Activated CD4-positive, alpha-beta T cell treated with anti-CD3 and anti-CD28 coated beads, Interleukin-2, amount 10 ng/mL, durations not matched to agents 24 days and 14 days (primary cell): ENCODE measurements at regions not wholly inside any gene's neighbourhood (a gene's known extent, or its start where the extent isn't known, plus 50 kb on each side); places are given as distances from the start of the nearest gene placed in this dataset.
"Not testable (repeated sequence)": the region's sequence is repeated elsewhere in the genome, so short reads cannot be mapped to it uniquely, and the experiment has no call there.

Experiments
- DNase-seq: peaks from one replicate; pipeline ENCODE4 v3.0.0; 2022
- H3K27ac Mint-ChIP-seq: one replicate; pipeline ENCODE4 v1.8.0; 2022; ENCODE audit warnings: mild to moderate bottlenecking, mixed read lengths
- H3K27me3 Mint-ChIP-seq: one replicate; pipeline ENCODE4 v1.8.0; 2022; ENCODE audit warnings: mixed read lengths
- H3K36me3 Mint-ChIP-seq: one replicate; pipeline ENCODE4 v1.8.0; 2022; ENCODE audit warnings: low read depth, mild to moderate bottlenecking, mixed read lengths
- H3K4me1 Mint-ChIP-seq: one replicate; pipeline ENCODE4 v1.8.0; 2021; ENCODE audit warnings: mixed read lengths
- H3K4me3 Mint-ChIP-seq: one replicate; pipeline ENCODE4 v1.8.0; 2022; ENCODE audit warnings: mild to moderate bottlenecking, moderate library complexity, mixed read lengths
- H3K9me3 Mint-ChIP-seq: one replicate; pipeline ENCODE4 v1.8.0; 2021; ENCODE audit warnings: mixed read lengths
- intact Hi-C: fragments of 100-400 bp; cut with micrococcal nuclease; formaldehyde crosslinking; loops from one replicate; pipeline ENCODE4 v1.15.1; 2023

DNA sequence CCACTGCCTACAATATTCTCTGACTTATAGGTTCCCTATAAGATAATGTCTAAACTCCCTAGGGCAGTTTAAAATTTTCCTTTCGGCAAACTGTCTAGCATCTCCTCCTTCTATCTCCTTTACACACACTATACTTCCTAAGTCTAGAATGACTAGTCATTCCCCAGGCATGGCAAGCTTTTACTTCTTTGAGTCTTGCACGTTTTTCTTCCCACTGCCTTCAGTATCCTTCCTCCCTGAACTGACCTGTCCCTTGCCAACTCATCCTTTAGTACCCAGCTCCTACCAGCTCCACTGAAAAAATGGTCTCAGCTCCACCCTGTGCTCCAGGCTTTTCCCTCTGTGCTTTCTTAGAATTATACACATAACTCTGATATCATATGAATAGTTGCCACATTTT, 93.8 kb upstream of the KBTBD8 start:
- Mint-ChIP-seq H3K4me3 (no peak overlapping the region), H3K27ac (no peak overlapping the region), H3K27me3 (peaks cover 2% of the 10 kb centered on the region), H3K9me3 (peaks cover 17% of the 10 kb centered on the region), H3K36me3 (no peaks in the 10 kb centered on the region), H3K4me1 (no peaks in the 10 kb centered on the region)
- no peak for DNase-seq
- intact Hi-C loops, result no loop called here

DNA sequence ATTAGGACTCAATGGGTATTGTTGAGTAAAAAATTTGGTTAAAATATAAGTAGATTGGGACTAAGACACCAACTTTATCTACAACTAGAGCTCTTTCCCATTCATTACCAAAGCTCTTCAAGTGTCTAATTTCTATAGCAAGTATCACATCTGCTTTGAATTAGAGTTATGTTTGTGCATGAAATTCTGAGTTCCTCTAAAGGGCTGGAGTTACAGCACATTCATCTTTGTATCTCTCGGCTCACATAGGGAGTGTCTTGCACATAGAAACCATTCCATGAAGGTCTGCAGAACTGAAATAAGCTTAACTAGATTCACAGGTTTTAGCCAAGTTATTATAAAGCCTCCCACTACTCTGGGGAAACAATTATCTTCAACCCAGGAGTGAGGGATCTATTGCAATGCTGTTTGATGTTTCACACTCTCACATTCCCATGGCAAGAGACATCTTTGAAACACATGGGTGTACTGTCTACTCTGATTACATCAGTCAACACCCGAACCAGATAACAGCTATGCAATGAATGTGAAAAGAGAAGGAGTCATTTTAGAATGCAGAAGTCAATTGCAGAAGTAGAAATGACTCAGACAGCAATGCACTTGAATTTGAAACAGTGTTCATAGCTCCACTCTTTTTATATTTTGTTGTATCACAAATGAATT, 93.1 kb upstream of the KBTBD8 start:
- Mint-ChIP-seq H3K36me3 (no peaks in the 10 kb centered on the region), H3K9me3 (peaks cover 17% of the 10 kb centered on the region), H3K27ac (no peak overlapping the region), H3K4me3 (no peak overlapping the region), H3K27me3 (peaks cover 2% of the 10 kb centered on the region), H3K4me1 (no peaks in the 10 kb centered on the region)
- intact Hi-C loops, result no loop called here
- DNase-seq, result no peak

- Mint-ChIP-seq H3K27me3 (peaks cover 2% of the 10 kb centered on the region), H3K27ac (no peak overlapping the region), H3K36me3 (no peaks in the 10 kb centered on the region), H3K4me1 (no peaks in the 10 kb centered on the region), H3K9me3 (peaks cover 5% of the 10 kb centered on the region), H3K4me3 (no peak overlapping the region)
- DNase-seq, result no peak
- intact Hi-C loops, result no loop called here
Measured at GRCh38 chr3:66907136-66907535, 91.0 kb upstream of the KBTBD8 start.

DNA sequence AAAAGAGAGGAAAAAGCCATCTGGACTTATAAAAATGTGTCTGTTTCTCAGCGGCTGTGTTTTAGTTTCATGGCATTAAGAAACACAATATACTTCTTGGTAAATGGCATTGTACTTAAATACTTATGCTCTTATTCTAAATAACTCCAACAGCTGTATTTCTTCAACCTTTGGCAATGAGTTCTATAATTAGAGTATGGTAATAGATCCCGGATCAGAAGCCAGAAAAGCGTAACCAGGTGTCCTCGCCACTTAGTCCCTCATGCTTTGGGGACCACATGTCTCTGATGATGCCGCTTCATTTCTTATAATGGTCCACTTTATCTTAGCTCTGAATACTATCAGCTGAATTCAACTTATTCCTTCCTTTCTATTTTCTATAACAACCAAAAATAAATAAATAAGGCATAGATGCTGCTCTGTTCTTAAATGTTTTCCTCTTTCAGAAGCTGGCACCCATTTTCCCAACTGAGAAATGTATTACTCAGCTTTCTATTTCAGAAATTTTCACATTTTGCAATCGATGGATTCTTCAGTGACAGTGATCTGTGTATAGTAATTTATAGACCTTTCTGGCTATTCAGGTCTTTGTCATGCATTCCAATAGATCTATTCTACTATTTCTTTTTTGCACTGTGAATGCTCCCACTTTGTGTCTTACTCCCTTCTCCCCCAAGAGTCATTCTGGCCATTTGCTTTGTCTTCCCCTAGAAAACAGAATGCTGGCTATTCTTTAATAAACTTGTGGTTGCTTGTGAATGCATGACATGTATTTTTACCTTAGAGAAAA, 87.6 kb upstream of the KBTBD8 start:
- peaks cover 9% of the 10 kb centered on the region for H3K9me3 Mint-ChIP-seq
- H3K27ac Mint-ChIP-seq, result no peak overlapping the region
- no peak for DNase-seq
- no peaks in the 10 kb centered on the region for H3K27me3 Mint-ChIP-seq
- H3K4me3 Mint-ChIP-seq, result no peak overlapping the region
- intact Hi-C loops, result no loop called here
- no peaks in the 10 kb centered on the region for H3K4me1 Mint-ChIP-seq
- H3K36me3 Mint-ChIP-seq, result no peaks in the 10 kb centered on the region

- H3K27ac Mint-ChIP-seq, result no peak overlapping the region
- no peak overlapping the region for H3K4me3 Mint-ChIP-seq
- H3K27me3 Mint-ChIP-seq, result no peaks in the 10 kb centered on the region
- DNase-seq, result no peak
- intact Hi-C loops, result no loop called here
- no peaks in the 10 kb centered on the region for H3K4me1 Mint-ChIP-seq
- no peaks in the 10 kb centered on the region for H3K36me3 Mint-ChIP-seq
- H3K9me3 Mint-ChIP-seq, result peaks cover 16% of the 10 kb centered on the region
Measured at GRCh38 chr3:66912306-66912705, 85.8 kb upstream of the KBTBD8 start.

DNA sequence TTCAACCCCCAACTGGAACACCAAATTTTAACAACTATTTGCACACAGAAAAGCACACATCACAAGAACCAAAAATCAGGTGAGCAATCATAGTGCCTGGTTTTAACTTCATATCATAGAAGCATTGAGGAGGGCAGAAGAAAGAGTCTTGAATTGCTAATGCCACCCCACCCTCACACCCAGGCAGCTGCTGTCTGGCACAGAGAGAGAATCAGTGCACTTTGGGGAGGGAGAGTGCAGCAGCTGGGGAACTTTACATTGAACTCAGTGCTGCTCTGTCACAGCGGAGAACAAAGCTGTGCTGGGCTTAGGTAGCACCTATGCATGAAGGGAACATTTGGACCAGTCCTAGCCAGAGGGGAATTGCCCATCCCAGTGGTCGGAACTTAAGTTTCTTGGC, 76.0 kb upstream of the KBTBD8 start:
- intact Hi-C loops, result no loop called here
- Mint-ChIP-seq H3K27ac (no peak overlapping the region), H3K27me3 (no peaks in the 10 kb centered on the region), H3K4me1 (no peaks in the 10 kb centered on the region), H3K4me3 (no peak overlapping the region), H3K9me3 (no peaks in the 10 kb centered on the region), H3K36me3 (no peaks in the 10 kb centered on the region)
- DNase-seq, result no peak

DNA sequence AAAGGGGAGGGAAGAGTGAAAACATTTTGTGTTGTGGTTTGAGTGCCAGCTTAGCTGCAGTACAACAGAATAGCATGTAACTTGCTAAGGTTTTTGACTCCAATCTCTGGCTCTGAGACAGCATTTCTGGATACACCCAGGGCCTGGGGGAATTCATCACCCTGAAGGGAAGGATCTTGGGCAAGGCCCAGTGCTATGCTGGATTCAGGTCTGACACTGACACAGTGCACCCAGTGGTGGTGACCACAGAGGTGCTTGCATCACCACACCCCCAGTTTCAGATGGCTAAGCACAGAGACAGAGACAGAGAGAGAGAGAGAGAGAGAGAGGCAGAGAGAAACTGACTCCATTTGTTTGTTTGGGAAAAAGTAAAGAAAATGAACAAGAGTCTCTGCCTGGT, 74.1 kb upstream of the KBTBD8 start:
- Mint-ChIP-seq H3K27ac (no peak overlapping the region), H3K36me3 (no peaks in the 10 kb centered on the region), H3K9me3 (no peaks in the 10 kb centered on the region), H3K4me3 (no peak overlapping the region), H3K4me1 (no peaks in the 10 kb centered on the region), H3K27me3 (no peaks in the 10 kb centered on the region)
- intact Hi-C loops, result no loop called here
- no peak for DNase-seq

GRCh38 chr3:66928252-66928651, 69.9 kb upstream of the KBTBD8 start:
- Mint-ChIP-seq H3K27ac (no peak overlapping the region), H3K4me1 (no peaks in the 10 kb centered on the region), H3K9me3 (no peaks in the 10 kb centered on the region), H3K4me3 (no peak overlapping the region), H3K27me3 (peaks cover 14% of the 10 kb centered on the region), H3K36me3 (no peaks in the 10 kb centered on the region)
- DNase-seq, result no peak
- intact Hi-C loops, result no loop called here

DNA sequence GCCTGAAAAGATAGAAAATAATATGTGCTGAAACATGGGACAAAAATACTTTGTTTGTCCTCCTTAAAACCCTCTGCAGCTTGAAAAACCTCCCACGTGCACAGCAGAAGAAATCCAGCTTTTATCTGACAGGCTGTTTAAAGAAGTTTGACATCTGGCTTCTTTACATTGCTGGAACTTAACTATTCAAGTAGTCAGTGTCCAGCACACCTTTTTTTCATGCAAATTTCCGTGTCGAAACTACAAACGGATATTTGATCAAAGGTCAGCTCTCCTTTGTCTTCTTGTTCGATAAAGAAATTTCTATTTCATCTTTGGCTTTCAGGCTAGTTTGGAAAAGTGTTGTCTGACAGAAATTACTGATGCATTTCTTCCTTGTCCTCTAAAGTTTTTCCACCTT, 66.8 kb upstream of the KBTBD8 start:
- Mint-ChIP-seq H3K27ac (no peak overlapping the region), H3K36me3 (no peaks in the 10 kb centered on the region), H3K9me3 (no peaks in the 10 kb centered on the region), H3K4me3 (no peak overlapping the region), H3K4me1 (no peaks in the 10 kb centered on the region), H3K27me3 (peaks cover 14% of the 10 kb centered on the region)
- intact Hi-C loops, result no loop called here
- no peak for DNase-seq

DNA sequence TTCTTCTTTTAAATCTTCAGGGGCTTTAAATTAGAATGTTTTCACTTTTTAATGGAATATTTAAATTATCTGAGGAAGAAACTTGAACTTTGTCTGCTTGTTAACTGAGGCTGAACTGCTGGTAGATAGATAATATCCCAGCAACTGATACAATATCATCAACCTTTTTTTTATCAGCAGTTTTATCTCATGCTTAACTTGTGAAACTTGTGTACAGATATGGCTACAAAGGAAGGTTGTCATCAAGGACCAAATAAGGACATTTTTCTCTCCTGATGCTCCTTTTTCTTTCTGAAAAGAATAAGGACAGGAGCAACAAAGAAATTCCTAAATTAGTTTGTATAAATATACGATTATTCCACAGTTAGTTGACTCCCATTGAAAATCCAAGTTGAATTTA, 66.4 kb upstream of the KBTBD8 start:
- Mint-ChIP-seq H3K4me3 (no peak overlapping the region), H3K27ac (no peak overlapping the region), H3K4me1 (no peaks in the 10 kb centered on the region), H3K27me3 (peaks cover 14% of the 10 kb centered on the region), H3K36me3 (no peaks in the 10 kb centered on the region), H3K9me3 (no peaks in the 10 kb centered on the region)
- no peak for DNase-seq
- intact Hi-C loops, result no loop called here

- no peak for DNase-seq
- H3K27me3 Mint-ChIP-seq, result peaks cover 16% of the 10 kb centered on the region
- H3K36me3 Mint-ChIP-seq, result no peaks in the 10 kb centered on the region
- no peak overlapping the region for H3K27ac Mint-ChIP-seq
- H3K4me1 Mint-ChIP-seq, result no peaks in the 10 kb centered on the region
- H3K9me3 Mint-ChIP-seq, result no peaks in the 10 kb centered on the region
- intact Hi-C loops, result no loop called here
- H3K4me3 Mint-ChIP-seq, result no peak overlapping the region
Measured at GRCh38 chr3:66933233-66933632, 64.9 kb upstream of the KBTBD8 start.

GRCh38 chr3:66934041-66934440, 64.1 kb upstream of the KBTBD8 start:
- no peaks in the 10 kb centered on the region for H3K36me3 Mint-ChIP-seq
- no peaks in the 10 kb centered on the region for H3K9me3 Mint-ChIP-seq
- no peak overlapping the region for H3K4me3 Mint-ChIP-seq
- no peak overlapping the region for H3K27ac Mint-ChIP-seq
- peaks cover 17% of the 10 kb centered on the region for H3K27me3 Mint-ChIP-seq
- H3K4me1 Mint-ChIP-seq, result no peaks in the 10 kb centered on the region
- intact Hi-C loops, result no loop called here
- DNase-seq, result no peak

GRCh38 chr3:66934725-66935124, 63.4 kb upstream of the KBTBD8 start:
- Mint-ChIP-seq H3K4me3 (no peak overlapping the region), H3K36me3 (no peaks in the 10 kb centered on the region), H3K27me3 (peaks cover 20% of the 10 kb centered on the region), H3K9me3 (no peaks in the 10 kb centered on the region), H3K4me1 (no peaks in the 10 kb centered on the region), H3K27ac (no peak overlapping the region)
- intact Hi-C loops, result loop anchor here (5.0 kb wide), 1 partner anchor 1943 kb away; no protein-coding TSS in a partner anchor
- DNase-seq, result no peak

DNA sequence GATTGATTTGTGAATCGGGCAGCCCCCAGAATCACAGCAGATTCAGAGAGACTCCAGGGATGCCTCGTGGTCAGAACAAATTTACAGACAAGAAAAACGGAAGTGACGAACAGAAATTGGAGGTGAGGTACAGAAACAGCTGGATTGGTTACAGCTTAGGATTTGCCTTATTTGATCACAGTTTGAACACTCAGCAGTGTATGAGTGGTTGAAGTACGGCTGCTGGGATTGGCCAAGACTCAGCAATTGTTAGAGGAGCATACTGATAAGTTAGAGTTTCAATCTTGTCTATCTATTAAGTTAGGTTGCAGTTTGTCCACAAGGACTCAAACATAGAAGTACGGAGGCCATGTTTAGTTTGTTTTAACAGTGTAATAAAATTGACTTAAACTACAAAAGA, 61.1 kb upstream of the KBTBD8 start:
- not testable (repeated sequence) for H3K4me3 Mint-ChIP-seq, DNase-seq, H3K36me3 Mint-ChIP-seq, H3K4me1 Mint-ChIP-seq, H3K9me3 Mint-ChIP-seq, H3K27ac Mint-ChIP-seq
- peaks cover 22% of the 10 kb centered on the region for H3K27me3 Mint-ChIP-seq
- intact Hi-C loops, result loop anchor here (5.0 kb wide), 1 partner anchor 1940 kb away; no protein-coding TSS in a partner anchor
